ENCODE measurements at regions not wholly inside any gene's neighbourhood (a gene's known extent, or its start where the extent isn't known, plus 50 kb on each side); places are given as distances from the start of the nearest gene placed in this dataset.

- DNase-seq (ENCODE audit: low read depth, low spot score) (no peak), FAIRE-seq (no peak)
- H3K9me3 ChIP-seq (replicated peaks; ENCODE audit: control insufficient read depth, insufficient read depth, low read length), result no peaks in the 10 kb centered on the region
- no TSS peak for BruUV-seq (replicated peaks)
- TF ChIP-seq POLR2A (IDR thresholded peaks at IDR 0.05; ENCODE audit: low read depth, low read length), result no peak
- no peak for TF ChIP-seq FOS (IDR thresholded peaks at IDR 0.05; ENCODE audit: borderline replicate concordance, insufficient read depth, low read length)
- no peak for TF ChIP-seq EZH2 (IDR thresholded peaks at IDR 0.05; ENCODE audit: borderline replicate concordance, low read depth, low read length, severe bottlenecking)
- TF ChIP-seq GATA2 (IDR thresholded peaks at IDR 0.05; ENCODE audit: insufficient read depth, insufficient read length, low read depth, low read length), result no peak
- TF ChIP-seq MYC (IDR thresholded peaks at IDR 0.05; ENCODE audit: low read depth, low read length), result no peak
- no peak for TF ChIP-seq POLR2AphosphoS5 (IDR thresholded peaks at IDR 0.05; ENCODE audit: insufficient read depth, low read depth, low read length)
- no peak for TF ChIP-seq JUN (IDR thresholded peaks at IDR 0.05; ENCODE audit: borderline replicate concordance, insufficient read depth, insufficient read length, low read depth)
- no peak for TF ChIP-seq CTCF (IDR thresholded peaks at IDR 0.05; ENCODE audit: extremely low read depth in 1 of 2, insufficient read depth in 1 of 2, low read depth in 1 of 2, low read length in 2 of 2)
- no peak for TF ChIP-seq MAX (IDR thresholded peaks at IDR 0.05; ENCODE audit: insufficient read depth, insufficient read length)
- no peak overlapping the region for H3K27ac ChIP-seq (ENCODE audit: insufficient read depth, low read depth, low read length)
- H3K79me2 ChIP-seq (ENCODE audit: control insufficient read depth, insufficient read depth, low read length), result no peaks in the 10 kb centered on the region
- no peak overlapping the region for H2AFZ ChIP-seq (ENCODE audit: low read depth, low read length)
- intact Hi-C loops (cut with micrococcal nuclease) (no loop called here), dilution Hi-C loops (cut with MboI; ENCODE audit: extremely low pct_ligation_motif_present, low sequenced_read_pairs) (no loop called here)
- ChIA-PET CTCF (no interaction called here), POLR2A (no interaction called here)
- H3K4me3 ChIP-seq (replicated peaks in 1 of 3; ENCODE audit: insufficient read depth in 1 of 3, low read depth in 1 of 3, low read length in 3 of 3), result no peak overlapping the region
- no peaks in the 10 kb centered on the region for H3K9me1 ChIP-seq (replicated peaks; ENCODE audit: control insufficient read depth, extremely low read depth, insufficient read depth, low read length)
- no peaks in the 10 kb centered on the region for H3K4me1 ChIP-seq (ENCODE audit: control insufficient read depth, extremely low read depth, insufficient read depth, low read length)
- H3K9ac ChIP-seq (replicated peaks; ENCODE audit: extremely low read depth, insufficient read depth, low read length), result no peak overlapping the region
- peaks cover 0 to 10% of the 10 kb centered on the region in 2 experiments for H3K27me3 ChIP-seq (ENCODE audit: control insufficient read depth in 2 of 2, insufficient read depth in 2 of 2, low read length in 2 of 2)
- H3K36me3 ChIP-seq (ENCODE audit: control insufficient read depth in 2 of 2, extremely low read depth in 1 of 2, insufficient read depth in 2 of 2, low read length in 2 of 2), result no peaks in the 10 kb centered on the region
- H3K4me2 ChIP-seq (ENCODE audit: insufficient read depth, low read length), result no peak overlapping the region
- H4K20me1 ChIP-seq (replicated peaks; ENCODE audit: control insufficient read depth, extremely low read depth, insufficient read depth, low read length), result no peaks in the 10 kb centered on the region
Observed at GRCh38 chr11:11137339-11137738, 215.7 kb downstream of the CSNK2A3 start.
